ENCODE measurements at regions not wholly inside any gene's neighbourhood (a gene's known extent, or its start where the extent isn't known, plus 50 kb on each side); places are given as distances from the start of the nearest gene placed in this dataset.

DNA sequence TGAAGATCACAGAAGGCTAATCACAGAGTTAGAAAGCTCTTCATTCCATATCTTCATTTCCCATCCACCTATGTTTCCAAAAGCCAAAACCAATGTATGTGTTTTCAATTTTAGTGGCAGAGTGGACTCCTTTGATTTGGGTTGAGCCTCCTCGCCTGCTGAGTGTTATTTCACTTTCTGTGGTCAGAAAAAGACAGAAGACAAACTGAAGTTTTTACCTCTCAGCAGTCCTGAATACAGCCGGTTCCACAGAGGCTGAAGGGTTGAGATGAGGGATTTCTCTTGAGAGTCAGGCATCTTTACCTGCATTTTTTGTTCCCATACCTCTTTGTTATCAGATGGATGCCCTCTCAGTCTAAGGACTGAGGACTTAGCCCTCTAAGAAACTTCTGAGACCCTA, 659.6 kb downstream of the CCSER2 start:
- TF ChIP-seq POLR2A (IDR thresholded peaks at IDR 0.05) (no peak), CTCF (IDR thresholded peaks at IDR 0.05) (no peak)
- WGBS, 2 donors = 71 to 77% methylated on average over 2 of the region's 2 CpGs
- intact Hi-C loops (cut with DNase I; ENCODE audit: low total_unique reads) = no loop called here
- no peak for DNase-seq (ENCODE audit: low spot score in 2 of 2)
- no peak overlapping the region for H3K4me3 ChIP-seq (ENCODE audit: low read depth, poor library complexity, severe bottlenecking)

GRCh38 chr10:84990713-84991112, 662.3 kb downstream of the CCSER2 start:
- no peak overlapping the region for H3K4me3 ChIP-seq (ENCODE audit: low read depth, poor library complexity, severe bottlenecking)
- no peak for DNase-seq (ENCODE audit: low spot score in 2 of 2)
- 59% methylated on average over 9 of the region's 9 CpGs for WGBS, 2 donors
- TF ChIP-seq CTCF (IDR thresholded peaks at IDR 0.05) (no peak), POLR2A (IDR thresholded peaks at IDR 0.05) (no peak)
- intact Hi-C loops (cut with DNase I; ENCODE audit: low total_unique reads) = no loop called here

- intact Hi-C loops (cut with DNase I; ENCODE audit: low total_unique reads) = no loop called here
- DNase-seq (ENCODE audit: low spot score in 2 of 2) = no peak
- H3K4me3 ChIP-seq (ENCODE audit: low read depth, poor library complexity, severe bottlenecking) = no peak overlapping the region
- TF ChIP-seq CTCF (IDR thresholded peaks at IDR 0.05) = no peak
- TF ChIP-seq POLR2A (IDR thresholded peaks at IDR 0.05) = no peak
- 35 to 46% methylated on average over 2 of the region's 2 CpGs for WGBS, 2 donors
Observed at GRCh38 chr10:84991301-84991700, 662.9 kb downstream of the CCSER2 start.

DNA sequence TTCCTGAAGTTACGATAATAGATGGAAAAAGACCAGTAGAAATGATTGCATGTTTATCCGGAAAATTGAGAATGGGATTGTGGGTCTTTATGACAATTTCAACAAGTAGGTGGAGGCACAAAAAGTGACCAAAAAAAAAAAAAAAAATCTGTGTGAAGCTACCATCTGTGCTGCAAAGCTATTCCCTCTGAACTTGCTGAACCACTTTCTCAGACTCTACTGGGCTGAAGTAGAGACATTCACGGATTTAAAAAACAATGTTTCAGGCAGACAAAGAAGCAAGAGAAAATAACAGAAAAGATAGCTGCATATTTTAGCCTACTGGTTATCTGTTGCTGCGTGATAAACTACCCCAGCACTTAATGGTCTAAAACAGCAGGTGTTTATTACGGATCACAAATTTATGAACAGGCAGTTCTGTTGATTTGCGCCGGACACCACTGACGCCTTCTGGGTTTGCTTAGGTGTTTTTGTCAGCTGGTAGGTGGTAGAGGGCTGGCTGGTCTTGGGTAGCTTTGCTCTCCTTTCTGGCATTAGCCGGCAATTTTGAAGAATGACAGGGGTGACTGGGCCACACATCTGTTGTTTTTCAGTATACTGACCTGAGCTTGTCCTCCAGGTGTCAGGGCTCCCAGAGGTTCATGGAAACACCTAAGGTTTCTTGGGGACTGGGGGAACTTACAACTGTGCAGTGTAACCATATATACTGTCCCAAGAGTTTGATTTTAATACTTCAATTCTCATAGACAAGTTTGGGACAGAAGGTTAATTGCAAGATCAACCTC, 665.1 kb downstream of the CCSER2 start:
- no peak overlapping the region for H3K4me3 ChIP-seq (ENCODE audit: low read depth, poor library complexity, severe bottlenecking)
- no peak for DNase-seq (ENCODE audit: low spot score in 2 of 2)
- intact Hi-C loops (cut with DNase I; ENCODE audit: low total_unique reads) = no loop called here
- 91 to 92% methylated on average over 9 of the region's 9 CpGs for WGBS, 2 donors
- TF ChIP-seq CTCF (IDR thresholded peaks at IDR 0.05) (no peak), POLR2A (IDR thresholded peaks at IDR 0.05) (no peak)

GRCh38 chr10:84994722-84995121, 666.3 kb downstream of the CCSER2 start:
- intact Hi-C loops (cut with DNase I; ENCODE audit: low total_unique reads) = no loop called here
- no peak overlapping the region for H3K4me3 ChIP-seq (ENCODE audit: low read depth, poor library complexity, severe bottlenecking)

More at GRCh38 chr10:84994722-84995121, 666.3 kb downstream of the CCSER2 start:
- WGBS, 2 donors = 72 to 80% methylated on average over 1 of the region's 1 CpG
- DNase-seq (ENCODE audit: low spot score in 2 of 2) = no peak
- no peak for TF ChIP-seq POLR2A (IDR thresholded peaks at IDR 0.05)
- no peak for TF ChIP-seq CTCF (IDR thresholded peaks at IDR 0.05)

Data from lower leg skin (tissue), 4 donors.